Activated effector memory CD4-positive, alpha-beta T cell treated with anti-CD3 and anti-CD28 coated beads, Interleukin-2, amount 50 U/mL, for 16 hours (primary cell): ENCODE measurements at regions not wholly inside any gene's neighbourhood (a gene's known extent, or its start where the extent isn't known, plus 50 kb on each side); places are given as distances from the start of the nearest gene placed in this dataset.
"Not testable (repeated sequence)": the region's sequence is repeated elsewhere in the genome, so short reads cannot be mapped to it uniquely, and the experiment has no call there.

ENCODE experiments used
- DNase-seq: peaks from one replicate; pipeline ENCODE4 v3.0.0-alpha.2; 2020

GRCh38 chr17:54524501-54524900, 376.2 kb upstream of the TOM1L1 start:
- DNase-seq, result no peak

GRCh38 chr17:54527941-54528340, 372.7 kb upstream of the TOM1L1 start:
- no peak for DNase-seq

GRCh38 chr17:54530398-54530797, 370.3 kb upstream of the TOM1L1 start:
- no peak for DNase-seq

- DNase-seq, result no peak
Observed at GRCh38 chr17:54536306-54536705, 364.3 kb upstream of the TOM1L1 start.

- no peak for DNase-seq
Observed at GRCh38 chr17:54537656-54538055, 363.0 kb upstream of the TOM1L1 start.

- DNase-seq, result no peak
Observed at GRCh38 chr17:54544249-54544648, 356.4 kb upstream of the TOM1L1 start.

GRCh38 chr17:54559883-54560282, 340.8 kb upstream of the TOM1L1 start:
- DNase-seq, result no peak

- no peak for DNase-seq
Observed at GRCh38 chr17:54608634-54609155, 292.0 kb upstream of the TOM1L1 start.

GRCh38 chr17:54620399-54620978, 280.2 kb upstream of the TOM1L1 start:
- no peak for DNase-seq

GRCh38 chr17:54623746-54624145, 276.9 kb upstream of the TOM1L1 start:
- no peak for DNase-seq

GRCh38 chr17:54626146-54626703, 274.4 kb upstream of the TOM1L1 start:
- no peak for DNase-seq

- not testable (repeated sequence) for DNase-seq
Observed at GRCh38 chr17:54639426-54639825, 261.2 kb upstream of the TOM1L1 start.

GRCh38 chr17:54662978-54663876, 237.4 kb upstream of the TOM1L1 start:
- DNase-seq, result no peak

GRCh38 chr17:54666559-54666958, 234.1 kb upstream of the TOM1L1 start:
- DNase-seq, result no peak

GRCh38 chr17:54678158-54678557, 222.5 kb upstream of the TOM1L1 start:
- no peak for DNase-seq

GRCh38 chr17:54680410-54680809, 220.2 kb upstream of the TOM1L1 start:
- DNase-seq, result no peak

- DNase-seq, result no peak
Observed at GRCh38 chr17:54694287-54694887, 206.3 kb upstream of the TOM1L1 start.

GRCh38 chr17:54712798-54713197, 187.9 kb upstream of the TOM1L1 start:
- not testable (repeated sequence) for DNase-seq

GRCh38 chr17:54718286-54718685, 182.4 kb upstream of the TOM1L1 start:
- no peak for DNase-seq

- no peak for DNase-seq
Observed at GRCh38 chr17:54727624-54728023, 173.0 kb upstream of the TOM1L1 start.

GRCh38 chr17:54736573-54736972, 164.1 kb upstream of the TOM1L1 start:
- DNase-seq, result no peak

- DNase-seq, result no peak
Observed at GRCh38 chr17:54738496-54738895, 162.2 kb upstream of the TOM1L1 start.

GRCh38 chr17:54744750-54745149, 155.9 kb upstream of the TOM1L1 start:
- DNase-seq, result no peak
